Keratinocyte (primary cell): ENCODE measurements at regions not wholly inside any gene's neighbourhood (a gene's known extent, or its start where the extent isn't known, plus 50 kb on each side); places are given as distances from the start of the nearest gene placed in this dataset.

Experiments used
- DNase-seq: peaks from one replicate; pipeline ENCODE4 v3.0.0-alpha.2; 2011; ENCODE audit warnings: low read depth, missing footprints, low spot score
- FAIRE-seq: peaks from 2 replicates; lab custom pipeline; 2011; peaks lifted over from hg19 to GRCh38; lab: Jason Lieb, UNC
- H2AFZ ChIP-seq: 2 replicates; pipeline ENCODE4 v1.6.0; 2012; ENCODE audit warnings: low read length, control low read depth, inconsistent platforms; ENCODE audit not compliant: control insufficient read depth
- H3K27ac ChIP-seq: 2 replicates; pipeline ENCODE4 v1.5.1; 2011; ENCODE audit warnings: low read length; ENCODE audit not compliant: control insufficient read depth, insufficient read depth
- H3K27me3 ChIP-seq: 3 replicates; pipeline ENCODE4 v1.6.0; 2011; ENCODE audit warnings: low read length; ENCODE audit not compliant: control insufficient read depth, insufficient read depth; ENCODE audit errors: extremely low read depth
- H3K36me3 ChIP-seq, 2 experiments: 2 replicates in 1 of 2; 3 replicates in 1 of 2; pipeline ENCODE4 v1.5.1; 2011; ENCODE audit warnings: low read length in 2 of 2, mild to moderate bottlenecking in 1 of 2; ENCODE audit not compliant: control insufficient read depth in 2 of 2, insufficient read depth in 2 of 2; ENCODE audit errors: extremely low read depth in 1 of 2
- H3K4me1 ChIP-seq: 3 replicates; pipeline ENCODE4 v1.5.1; 2011; ENCODE audit warnings: low read length; ENCODE audit not compliant: control insufficient read depth, insufficient read depth; ENCODE audit errors: extremely low read depth
- H3K4me2 ChIP-seq: 3 replicates; pipeline ENCODE4 v1.6.0; 2011; ENCODE audit warnings: low read depth, low read length; ENCODE audit not compliant: control insufficient read depth, insufficient read depth; ENCODE audit errors: extremely low read depth
- H3K4me3 ChIP-seq, 3 experiments: fragments of 200-600 bp in 1 of 3; sonication (generic) in 1 of 3; 2 replicates in 2 of 3; 3 replicates in 1 of 3; pipeline ENCODE4 v1.5.1; 2011 to 2016; ENCODE audit warnings: low read length in 3 of 3, mild to moderate bottlenecking in 3 of 3, control low read depth in 2 of 3, inconsistent platforms in 1 of 3, low read depth in 1 of 3, mixed read lengths in 1 of 3, mixed run types in 1 of 3, moderate library complexity in 1 of 3; ENCODE audit not compliant: control insufficient read depth in 2 of 3, insufficient read depth in 2 of 3; ENCODE audit errors: extremely low read depth in 1 of 3
- H3K79me2 ChIP-seq: 2 replicates; pipeline ENCODE4 v1.6.0; 2012; ENCODE audit warnings: low read length; ENCODE audit not compliant: control insufficient read depth, insufficient read depth
- H3K9ac ChIP-seq: 3 replicates; pipeline ENCODE4 v1.6.0; 2011; ENCODE audit warnings: low read length; ENCODE audit not compliant: control insufficient read depth, insufficient read depth; ENCODE audit errors: extremely low read depth
- H3K9me1 ChIP-seq: 3 replicates; pipeline ENCODE4 v1.6.0; 2011; ENCODE audit warnings: low read length; ENCODE audit not compliant: control insufficient read depth, insufficient read depth; ENCODE audit errors: extremely low read depth
- H3K9me3 ChIP-seq: 2 replicates; pipeline ENCODE4 v1.5.1; 2012; ENCODE audit warnings: low read depth, low read length; ENCODE audit not compliant: control insufficient read depth
- H4K20me1 ChIP-seq: 3 replicates; pipeline ENCODE4 v1.6.0; 2011; ENCODE audit warnings: low read length; ENCODE audit not compliant: control insufficient read depth, insufficient read depth; ENCODE audit errors: extremely low read depth
- EZH2 ChIP-seq: IDR thresholded peaks from one replicate; pipeline ENCODE4 v1.6.1; 2012; ENCODE audit warnings: inconsistent platforms, mild to moderate bottlenecking, low read length, moderate library complexity
- dilution Hi-C: fragments of 300-500 bp; cut with MboI; formaldehyde crosslinking; loops from one replicate; pipeline ENCODE4 v1.7.0; 2020; ENCODE audit warnings: low sequenced_read_pairs; ENCODE audit not compliant: extremely low pct_ligation_motif_present
- TF ChIP-seq, protein P1 (sequence below), 3 experiments: IDR thresholded peaks in 1 of 3; conservative IDR thresholded peaks in 1 of 3; optimal IDR thresholded peaks in 1 of 3; 2 replicates in 2 of 3; 3 replicates in 1 of 3; pipeline versions ENCODE3 to v1.5.1; 2011; ENCODE audit warnings: low read length in 3 of 3, mild to moderate bottlenecking in 3 of 3, moderate library complexity in 2 of 3, control low read depth in 1 of 3, inconsistent platforms in 1 of 3; ENCODE audit not compliant: insufficient read depth in 2 of 3; ENCODE audit errors: extremely low read depth in 1 of 3

- H3K36me3 ChIP-seq = no peaks in the 10 kb centered on the region
- peaks cover 5% of the 10 kb centered on the region for H3K4me1 ChIP-seq
- no peak overlapping the region for H3K9ac ChIP-seq
- no peaks in the 10 kb centered on the region for H3K9me3 ChIP-seq
- H3K4me3 ChIP-seq = no peak overlapping the region
- TF ChIP-seq EZH2 = no peak
- no peaks in the 10 kb centered on the region for H3K27me3 ChIP-seq
- FAIRE-seq (no peak), DNase-seq (no peak)
- dilution Hi-C loops = no loop called here
- H3K27ac ChIP-seq = no peak overlapping the region
- no peak overlapping the region for H3K4me2 ChIP-seq
- H4K20me1 ChIP-seq = no peaks in the 10 kb centered on the region
- H3K79me2 ChIP-seq = no peaks in the 10 kb centered on the region
- no peak overlapping the region for H2AFZ ChIP-seq
- no peaks in the 10 kb centered on the region for H3K9me1 ChIP-seq
Observed at GRCh38 chr15:36026627-36027283, 480.8 kb upstream of the DPH6 start.

- dilution Hi-C loops = no loop called here
Observed at GRCh38 chr15:36029606-36030210, 483.7 kb upstream of the DPH6 start.

More at GRCh38 chr15:36029606-36030210, 483.7 kb upstream of the DPH6 start:
- no peak for FAIRE-seq
- Histone ChIP-seq H3K27ac (no peak overlapping the region), H2AFZ (no peak overlapping the region), H3K79me2 (no peaks in the 10 kb centered on the region), H3K4me1 (no peaks in the 10 kb centered on the region), H3K9me3 (no peaks in the 10 kb centered on the region), H3K9me1 (no peaks in the 10 kb centered on the region), H3K4me3 (no peak overlapping the region), H3K27me3 (no peaks in the 10 kb centered on the region), H3K9ac (no peak overlapping the region), H4K20me1 (no peaks in the 10 kb centered on the region), H3K36me3 (no peaks in the 10 kb centered on the region), H3K4me2 (no peak overlapping the region)
- TF ChIP-seq, protein P1, sequence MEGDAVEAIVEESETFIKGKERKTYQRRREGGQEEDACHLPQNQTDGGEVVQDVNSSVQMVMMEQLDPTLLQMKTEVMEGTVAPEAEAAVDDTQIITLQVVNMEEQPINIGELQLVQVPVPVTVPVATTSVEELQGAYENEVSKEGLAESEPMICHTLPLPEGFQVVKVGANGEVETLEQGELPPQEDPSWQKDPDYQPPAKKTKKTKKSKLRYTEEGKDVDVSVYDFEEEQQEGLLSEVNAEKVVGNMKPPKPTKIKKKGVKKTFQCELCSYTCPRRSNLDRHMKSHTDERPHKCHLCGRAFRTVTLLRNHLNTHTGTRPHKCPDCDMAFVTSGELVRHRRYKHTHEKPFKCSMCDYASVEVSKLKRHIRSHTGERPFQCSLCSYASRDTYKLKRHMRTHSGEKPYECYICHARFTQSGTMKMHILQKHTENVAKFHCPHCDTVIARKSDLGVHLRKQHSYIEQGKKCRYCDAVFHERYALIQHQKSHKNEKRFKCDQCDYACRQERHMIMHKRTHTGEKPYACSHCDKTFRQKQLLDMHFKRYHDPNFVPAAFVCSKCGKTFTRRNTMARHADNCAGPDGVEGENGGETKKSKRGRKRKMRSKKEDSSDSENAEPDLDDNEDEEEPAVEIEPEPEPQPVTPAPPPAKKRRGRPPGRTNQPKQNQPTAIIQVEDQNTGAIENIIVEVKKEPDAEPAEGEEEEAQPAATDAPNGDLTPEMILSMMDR (optimal IDR thresholded peaks at IDR 0.05 in 1 of 3, IDR thresholded peaks at IDR 0.05 in 1 of 3, conservative IDR thresholded peaks at IDR 0.05 in 1 of 3; ENCODE audit: extremely low read depth in 1 of 3, insufficient read depth in 2 of 3, low read length in 3 of 3) = no peak
- no peak for TF ChIP-seq EZH2
- no peak for DNase-seq
